ENCODE measurements at regions not wholly inside any gene's neighbourhood (a gene's known extent, or its start where the extent isn't known, plus 50 kb on each side); places are given as distances from the start of the nearest gene placed in this dataset.
"Not testable (repeated sequence)": the region's sequence is repeated elsewhere in the genome, so short reads cannot be mapped to it uniquely, and the experiment has no call there.

DNA sequence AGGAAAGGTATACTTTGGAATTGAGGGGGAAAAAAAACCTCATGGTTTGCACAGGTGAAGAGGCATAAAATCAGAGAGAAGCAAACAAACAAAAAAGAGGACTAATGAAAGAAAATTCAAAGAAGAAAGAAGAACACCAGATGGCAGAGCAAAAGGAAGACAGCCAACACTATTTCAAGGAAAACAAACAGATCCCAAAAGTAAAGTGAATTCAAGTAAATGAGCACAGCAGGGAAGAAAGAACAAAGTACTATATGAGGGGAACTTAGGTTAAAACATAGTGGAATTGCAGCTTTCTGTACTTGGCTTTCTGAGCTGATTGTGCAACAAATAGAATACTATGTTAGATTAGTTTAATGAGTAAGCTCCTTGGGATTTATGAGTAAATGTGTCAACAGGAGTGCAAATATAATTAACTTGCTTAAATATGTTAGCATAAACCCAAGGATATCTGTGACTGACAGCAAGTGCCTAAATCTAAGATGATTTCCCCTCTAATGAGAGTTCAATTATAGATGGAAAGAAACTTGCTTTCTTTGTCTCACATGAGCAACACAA, 404.6 kb upstream of the CNTN5 start:
- DNase-seq: no peak

DNA sequence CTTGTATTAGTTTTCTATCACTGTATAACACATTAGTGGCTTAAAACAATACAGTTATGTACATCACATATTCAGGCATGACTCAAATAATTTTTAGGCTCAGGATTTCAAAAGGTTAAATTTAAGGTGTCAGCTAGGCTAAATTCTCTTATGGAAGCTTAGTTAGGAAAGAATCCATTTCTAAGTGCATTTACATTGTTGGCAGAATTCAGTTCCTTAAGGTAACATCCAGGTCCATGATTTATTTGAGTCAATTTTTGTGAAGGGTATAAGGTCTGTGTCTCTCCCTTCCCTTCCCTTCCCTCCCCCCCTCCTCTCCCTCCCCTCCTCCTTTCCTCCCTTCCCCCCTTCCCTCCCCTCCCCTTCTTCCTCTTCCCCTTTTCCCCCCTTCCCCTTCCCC, 399.0 kb upstream of the CNTN5 start:
- no peak for DNase-seq

DNA sequence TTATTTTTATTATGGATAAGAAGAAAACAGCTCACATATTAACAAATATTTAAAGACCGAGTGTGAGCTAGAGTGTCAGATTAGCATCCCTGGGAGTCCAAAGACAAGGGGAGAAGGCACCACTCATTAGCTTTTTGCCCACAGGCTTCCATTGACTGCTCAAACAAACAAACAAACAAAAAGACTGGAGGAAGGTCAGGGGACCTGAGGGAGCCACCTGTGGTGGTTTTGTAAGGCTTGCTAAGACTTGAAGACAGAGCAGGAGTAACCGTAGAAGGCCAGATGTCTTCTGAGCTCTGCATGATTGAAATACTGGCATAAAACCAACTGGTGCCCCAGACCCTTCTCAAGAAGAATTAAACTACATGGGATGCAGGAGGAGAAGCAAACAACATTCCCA, 395.2 kb upstream of the CNTN5 start:
- DNase-seq: no peak

DNA sequence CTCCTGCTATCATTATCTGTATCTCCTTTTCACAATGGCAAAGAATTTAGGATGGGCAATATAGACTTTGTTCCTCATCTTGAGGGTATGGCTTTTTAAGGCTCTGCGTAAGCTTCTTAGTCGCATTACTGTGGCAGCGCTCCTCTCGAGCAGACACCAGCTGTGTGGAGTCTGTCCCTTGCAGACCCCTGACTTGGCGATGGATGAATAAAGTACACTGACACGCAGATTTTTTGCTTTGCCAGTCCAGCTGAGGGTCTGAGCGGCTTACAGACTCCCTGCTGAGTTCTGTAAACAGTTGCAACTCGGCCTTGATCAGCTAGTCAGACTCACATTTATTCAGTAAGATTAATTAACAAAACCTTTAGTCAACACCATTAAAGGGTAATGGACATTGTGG, 390.0 kb upstream of the CNTN5 start:
- no peak for DNase-seq

DNA sequence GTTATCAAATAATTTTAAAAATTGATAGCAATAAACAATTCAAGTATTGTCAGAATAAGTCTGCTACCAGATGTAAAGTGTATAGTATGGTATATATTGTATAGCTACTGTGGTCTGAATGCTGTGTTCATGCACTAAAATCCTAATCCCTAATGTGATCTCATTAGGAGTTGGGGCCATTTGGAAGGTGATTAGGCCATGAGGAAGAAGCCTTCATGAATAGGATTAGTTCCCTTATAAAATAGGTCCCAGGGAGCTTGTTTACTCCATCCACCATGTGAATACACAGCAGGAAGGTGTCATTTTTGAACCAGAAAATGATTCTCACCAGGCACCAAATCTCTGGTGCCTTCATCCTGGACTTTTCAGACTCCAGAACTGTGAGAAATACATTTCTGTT, 363.0 kb upstream of the CNTN5 start:
- no peak for DNase-seq

DNA sequence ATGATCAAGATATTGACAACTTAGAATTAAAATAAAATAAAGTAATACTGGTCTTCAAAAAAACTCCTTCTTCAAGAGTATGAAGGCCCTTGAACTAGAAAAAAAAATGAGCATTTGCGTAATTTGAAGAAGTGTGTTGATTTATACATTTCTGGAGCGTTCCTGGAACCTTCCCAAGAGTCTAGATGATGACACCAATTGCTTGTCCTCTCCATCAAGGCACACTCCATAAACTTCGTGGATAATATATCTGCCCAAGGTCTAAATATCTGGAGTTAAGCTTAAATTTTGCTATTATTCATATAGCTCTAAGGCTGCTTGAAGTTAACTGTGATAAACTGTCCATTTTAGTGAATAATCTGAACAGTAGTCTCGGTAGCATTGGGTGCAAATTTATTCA, 361.3 kb upstream of the CNTN5 start:
- no peak for DNase-seq

DNA sequence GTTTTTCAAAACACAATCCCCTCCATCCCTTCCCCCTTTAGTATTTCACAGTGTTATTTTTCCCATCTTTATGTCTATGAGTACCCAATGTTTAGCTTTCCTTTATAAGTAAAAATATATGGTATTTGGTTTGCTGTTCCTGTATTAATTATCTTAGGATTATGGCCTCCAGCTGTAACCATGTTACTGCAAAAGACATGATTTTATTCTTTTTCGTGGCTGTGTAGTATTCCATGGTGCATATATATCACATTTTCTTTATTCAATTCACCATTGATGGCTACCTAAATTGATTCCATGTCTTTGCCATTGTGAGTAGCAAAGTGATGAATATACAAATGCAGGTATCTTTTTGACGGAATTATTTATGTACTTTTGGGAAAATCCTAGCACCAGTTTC, 346.4 kb upstream of the CNTN5 start:
- no peak for DNase-seq

DNA sequence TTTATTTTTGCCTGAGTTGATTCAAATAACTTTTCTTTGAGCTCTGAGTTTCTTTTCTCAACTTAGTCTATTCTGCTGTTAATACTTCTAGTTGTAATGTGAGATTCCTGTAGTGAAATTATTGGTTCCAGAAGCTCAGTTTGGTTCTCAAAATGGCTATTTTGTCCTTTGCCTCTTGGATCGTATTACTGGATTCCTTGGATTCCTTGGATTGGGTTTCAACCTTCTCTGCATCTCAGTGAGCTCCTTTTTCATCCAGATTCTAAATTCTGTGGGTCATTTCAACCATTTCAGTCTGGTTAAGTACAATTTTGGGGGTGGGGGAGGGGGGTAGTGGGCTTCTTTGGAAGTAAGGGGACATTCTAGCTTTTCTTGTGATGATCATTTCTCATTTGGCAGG, 341.1 kb upstream of the CNTN5 start:
- no peak for DNase-seq

DNA sequence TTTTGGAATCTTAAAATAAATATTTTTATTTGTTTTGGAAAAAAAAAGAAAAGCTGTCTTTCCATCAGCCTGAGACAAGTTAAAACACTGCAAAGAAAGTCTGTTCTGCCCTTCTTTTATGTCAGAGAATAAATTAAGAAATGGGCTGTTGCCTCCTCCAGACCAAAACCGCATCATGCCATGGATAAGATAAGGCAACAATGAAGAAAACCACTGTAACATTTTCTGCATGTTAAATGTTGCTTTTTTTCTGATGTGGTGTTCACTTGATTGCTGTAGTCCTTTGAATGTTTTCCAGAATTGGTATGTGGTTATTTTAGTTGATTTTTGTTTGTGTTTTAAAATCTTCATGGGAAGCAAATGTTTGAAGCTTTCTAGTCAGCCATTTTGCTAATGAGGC, 319.2 kb upstream of the CNTN5 start:
- DNase-seq: no peak

DNA sequence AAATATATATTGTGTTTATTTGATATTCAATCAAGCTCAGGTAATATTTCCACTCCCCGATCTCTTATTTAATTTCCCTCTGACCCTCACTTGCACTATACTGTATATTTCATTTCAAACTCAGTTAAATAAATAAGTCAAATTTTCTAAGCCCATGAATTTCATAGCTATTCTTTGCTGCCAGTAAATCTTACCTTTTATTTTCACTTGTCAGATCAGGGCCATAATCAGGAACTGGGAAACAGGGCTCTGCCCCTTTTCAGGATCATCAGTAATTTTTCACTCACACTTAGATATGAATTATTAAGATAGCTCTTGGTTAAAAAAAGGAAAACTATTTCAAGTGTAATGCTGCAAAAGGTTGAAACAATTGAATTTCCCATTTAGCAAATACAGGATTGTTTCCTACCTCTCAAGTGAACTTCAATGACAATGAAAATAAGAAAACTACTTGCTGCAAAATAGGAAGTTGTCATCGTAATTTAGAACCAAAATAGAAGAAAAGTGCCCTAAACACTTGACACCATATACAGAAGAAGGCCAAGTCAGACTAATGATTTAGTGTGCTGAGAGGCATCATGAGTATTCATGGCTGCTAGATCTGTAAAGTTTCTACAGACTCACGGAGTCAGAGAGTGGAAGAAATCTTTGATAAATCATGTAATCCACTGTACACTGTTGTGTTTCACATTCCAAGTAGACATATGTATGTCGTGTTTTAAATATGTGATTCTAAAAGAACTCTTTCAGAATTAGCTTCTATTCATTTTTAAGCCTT, 316.8 kb upstream of the CNTN5 start:
- no peak for DNase-seq

DNA sequence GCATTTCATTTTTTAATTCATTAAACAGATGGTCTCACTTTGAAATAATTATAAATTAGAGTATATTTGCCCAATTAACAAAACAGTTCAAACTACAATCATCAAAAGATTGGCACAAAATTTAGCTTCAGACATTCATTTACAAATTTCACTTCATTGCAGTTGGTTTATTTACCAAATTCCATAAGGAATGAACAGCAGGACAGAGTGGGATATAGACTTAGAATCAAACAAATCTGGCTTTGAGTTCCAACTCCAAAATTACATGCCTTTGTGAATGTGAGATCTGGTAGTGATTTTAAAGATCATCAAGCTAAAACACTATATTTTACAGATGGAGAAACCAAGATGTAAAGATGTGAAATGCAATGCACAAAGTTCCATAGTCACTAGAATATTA, 310.7 kb upstream of the CNTN5 start:
- DNase-seq: no peak

DNA sequence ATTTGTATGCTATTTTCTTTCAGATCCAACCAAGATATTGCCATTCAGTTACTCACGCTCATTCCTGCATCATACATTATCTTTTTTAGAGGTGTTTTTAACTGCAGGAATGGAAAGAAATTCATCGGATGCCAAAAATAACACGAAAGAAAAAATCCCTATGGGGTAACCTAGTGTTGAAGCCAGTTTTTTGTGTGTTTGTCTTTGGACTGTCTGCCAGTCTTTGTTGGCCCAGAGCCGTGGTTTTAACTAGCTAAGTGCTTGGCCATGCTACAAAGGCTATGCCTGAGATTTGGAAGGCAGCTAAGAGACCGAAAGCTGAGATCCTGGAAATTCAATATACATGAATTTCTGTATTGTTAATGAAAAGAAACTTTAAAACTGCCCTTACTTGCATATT, 309.8 kb upstream of the CNTN5 start:
- DNase-seq: no peak

DNA sequence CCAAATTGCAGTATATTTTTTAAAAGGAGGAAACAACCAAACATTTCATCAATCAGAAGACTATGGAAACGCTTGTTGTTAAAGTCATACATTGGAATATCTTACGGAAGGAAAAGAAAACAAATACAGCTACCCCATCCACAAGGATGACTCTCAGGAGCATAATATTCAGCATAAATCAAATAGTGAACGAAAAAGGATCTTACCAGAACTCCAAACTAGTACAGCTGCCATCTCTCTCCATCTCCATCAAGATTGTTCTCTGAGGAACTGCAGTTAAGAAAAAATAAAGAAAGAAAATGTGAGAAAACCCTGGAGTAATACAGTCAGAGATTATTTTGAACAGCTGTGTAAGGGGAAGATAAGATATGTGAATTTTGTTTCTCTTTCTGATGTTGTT, 299.8 kb upstream of the CNTN5 start:
- DNase-seq: no peak

DNA sequence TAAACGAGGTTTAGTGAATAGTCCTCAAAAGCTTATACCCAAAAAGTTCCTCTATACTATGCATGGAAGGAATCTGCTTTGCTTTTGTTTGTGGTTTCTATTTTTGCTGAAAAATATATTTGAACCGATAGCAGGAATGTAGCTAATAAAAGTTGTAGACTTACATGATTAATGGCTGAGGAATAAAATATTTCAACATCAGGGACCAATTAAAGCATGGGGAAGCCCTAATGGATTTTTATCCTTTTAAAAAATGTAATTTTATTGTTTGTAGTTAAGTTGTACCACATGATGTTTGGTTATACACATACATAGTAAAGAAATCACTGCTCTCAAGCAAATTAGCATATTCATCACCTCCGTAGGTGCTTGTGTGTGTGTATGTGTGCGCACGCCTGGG, 295.3 kb upstream of the CNTN5 start:
- no peak for DNase-seq

DNA sequence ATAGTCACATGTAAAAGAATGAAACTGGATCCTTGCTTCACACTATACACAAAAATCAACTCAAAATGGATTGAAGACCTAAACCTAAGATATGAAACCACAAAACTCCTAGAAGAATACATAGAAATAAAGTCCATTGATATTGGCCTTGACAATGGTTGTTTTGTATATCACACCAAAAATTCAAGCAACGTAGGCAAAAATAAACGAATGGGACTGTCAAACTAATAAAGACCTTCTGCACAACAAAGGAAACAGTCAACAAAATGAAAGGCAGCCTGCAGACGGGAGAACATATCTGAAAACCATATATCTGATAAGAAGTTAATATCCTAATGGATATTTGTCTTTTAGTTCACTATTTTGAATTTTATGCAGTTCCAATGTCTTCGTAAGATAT, 292.3 kb upstream of the CNTN5 start:
- no peak for DNase-seq

DNA sequence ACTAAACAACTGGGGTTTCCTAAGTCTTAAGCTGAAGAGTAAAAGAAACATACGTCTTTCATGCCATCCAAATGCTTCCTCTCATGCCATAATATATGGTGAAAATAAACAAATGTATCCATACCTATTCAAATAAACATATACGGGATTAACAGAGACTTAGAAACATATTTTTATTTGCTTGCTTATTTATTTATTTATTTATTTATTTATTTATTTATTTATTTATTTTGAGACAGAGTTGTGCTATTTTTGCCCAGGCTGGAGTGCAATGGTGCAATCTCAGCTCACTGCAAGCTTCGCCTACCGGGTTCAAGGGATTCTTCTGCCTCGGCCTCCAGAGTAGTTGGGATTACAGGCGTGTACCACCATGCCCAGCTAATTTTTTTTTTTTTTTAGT, 291.6 kb upstream of the CNTN5 start:
- no peak for DNase-seq

DNA sequence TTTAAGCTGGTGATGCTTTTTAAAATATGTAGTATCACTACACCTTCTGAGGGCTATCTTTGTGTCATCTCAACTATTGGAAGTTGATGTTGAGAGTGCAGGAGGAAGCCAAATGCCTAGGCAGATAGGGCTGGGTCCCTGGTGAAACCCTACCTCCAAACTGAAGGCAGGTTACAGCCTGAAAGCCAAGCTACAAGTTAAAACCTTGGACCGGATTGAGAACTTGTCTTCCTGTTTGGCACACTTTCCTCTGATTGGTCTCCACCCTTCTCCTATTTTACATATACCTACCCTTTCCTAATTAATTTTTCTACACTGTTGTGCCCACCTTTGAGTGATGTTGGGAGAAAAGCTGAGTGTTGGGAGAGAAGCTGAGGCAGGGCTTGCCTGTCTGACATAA, 287.8 kb upstream of the CNTN5 start:
- no peak for DNase-seq

DNA sequence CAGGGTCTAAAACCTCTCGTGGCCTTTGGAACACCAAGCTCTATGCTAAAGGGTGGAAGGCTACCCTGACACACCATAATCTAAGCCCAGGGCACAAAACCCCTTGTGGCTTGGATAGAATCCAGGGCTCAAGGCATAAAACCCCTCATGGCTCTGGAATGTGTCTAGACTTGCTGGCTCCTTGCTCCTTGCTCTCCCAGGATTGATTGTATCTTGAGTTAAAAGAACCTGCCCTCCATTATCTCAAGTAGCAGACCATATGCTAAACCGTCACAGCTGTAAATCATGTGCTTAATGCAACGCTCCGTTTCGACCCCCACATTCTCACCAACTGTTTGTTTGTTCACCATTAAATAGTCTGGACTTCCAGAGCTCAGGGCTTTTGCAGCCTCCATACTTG, 287.4 kb upstream of the CNTN5 start:
- not testable (repeated sequence) for DNase-seq

DNA sequence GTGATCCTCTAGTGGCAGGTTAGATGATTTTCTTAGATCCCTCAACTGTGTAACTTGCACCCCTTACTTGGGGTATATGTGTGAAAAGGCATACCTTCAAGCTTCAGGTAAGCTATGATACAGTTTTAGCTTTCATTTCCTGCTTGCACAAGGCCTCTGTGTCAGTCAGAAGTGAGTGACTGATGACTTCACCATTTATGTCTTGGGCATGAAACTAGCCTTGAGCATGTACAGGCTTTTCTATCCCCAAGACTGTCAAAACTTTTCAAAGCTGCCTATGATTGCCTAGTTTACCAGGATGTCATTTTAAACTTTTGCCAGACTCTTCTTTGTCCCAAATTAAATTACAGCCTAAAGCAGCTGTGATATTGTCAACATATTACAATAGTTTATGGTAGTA, 286.1 kb upstream of the CNTN5 start:
- DNase-seq: no peak

DNA sequence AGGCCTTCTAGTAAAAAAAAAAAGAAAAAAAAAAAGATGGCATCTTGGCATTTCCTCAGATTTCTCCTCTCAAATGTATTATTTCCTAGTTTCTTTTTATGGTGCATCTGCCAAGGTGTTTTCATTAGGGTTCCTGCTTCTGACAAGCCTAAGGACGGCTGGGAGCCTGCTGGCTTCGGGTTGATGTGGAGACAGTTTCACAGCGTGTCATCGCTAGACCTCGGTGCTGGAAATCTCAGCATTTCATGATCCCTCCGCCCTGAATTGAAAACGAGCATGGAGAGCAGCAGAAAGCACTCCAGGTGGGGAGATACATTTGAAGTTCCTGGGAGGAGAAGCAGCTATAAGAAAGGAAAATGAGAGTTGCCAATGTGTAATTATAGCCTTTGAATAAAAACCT, 283.9 kb upstream of the CNTN5 start:
- DNase-seq: no peak

DNA sequence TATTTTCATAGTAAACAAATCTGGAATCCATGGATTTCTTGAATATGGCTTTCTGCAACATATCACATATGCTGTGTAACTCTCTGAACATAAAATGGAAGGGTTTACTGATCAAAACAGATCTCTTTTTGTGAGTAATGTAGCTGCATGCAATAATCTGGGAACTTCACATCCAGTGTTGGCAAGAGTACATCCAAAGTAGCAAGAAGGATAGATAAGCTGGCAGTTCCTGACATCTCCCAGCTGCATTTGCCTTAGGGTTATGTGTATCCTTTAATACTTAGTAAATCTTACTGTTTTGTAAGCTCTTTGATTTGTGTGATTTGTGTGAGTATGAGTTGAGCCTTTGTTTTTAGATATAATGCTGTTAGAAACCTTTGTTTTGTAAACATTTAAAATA, 280.4 kb upstream of the CNTN5 start:
- DNase-seq: no peak

DNA sequence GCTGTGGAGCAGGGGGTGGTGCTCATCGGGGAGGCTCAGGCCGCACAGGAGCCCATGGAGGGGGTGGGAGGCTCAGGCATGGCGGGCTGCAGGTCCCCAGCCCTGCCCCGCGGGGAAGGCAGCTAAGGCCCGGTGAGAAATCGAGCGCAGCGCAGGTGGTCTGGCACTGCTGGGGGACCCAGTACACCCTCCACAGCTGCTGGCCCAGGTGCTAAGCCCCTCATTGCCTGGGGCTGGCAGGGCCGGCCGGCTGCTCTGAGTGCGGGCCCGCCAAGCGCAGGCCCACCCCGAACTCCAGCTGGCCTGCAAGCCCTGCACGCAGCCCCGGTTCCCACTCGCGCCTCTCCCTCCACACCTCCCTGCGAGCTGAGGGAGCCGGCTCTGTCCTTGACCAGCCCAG, 257.3 kb upstream of the CNTN5 start:
- DNase-seq: not testable (repeated sequence)

DNA sequence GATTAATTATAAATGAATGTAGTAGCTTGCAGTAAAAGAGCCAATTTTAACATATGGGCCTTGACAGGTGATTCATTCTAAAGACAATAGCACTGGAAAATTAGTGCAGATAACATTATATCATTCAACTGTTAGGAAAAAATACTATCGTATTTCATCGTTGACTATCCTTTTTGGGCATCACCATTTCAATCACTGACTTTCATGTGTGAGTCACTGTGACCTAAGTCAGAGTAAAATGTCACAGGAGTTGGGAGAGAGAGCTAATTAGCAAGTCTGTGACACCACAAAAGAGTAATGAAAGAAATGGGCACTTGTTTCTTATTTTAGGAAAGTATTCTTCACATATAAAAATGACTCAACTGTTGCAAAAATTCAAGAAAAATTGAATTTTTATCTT, 253.8 kb upstream of the CNTN5 start:
- no peak for DNase-seq

DNA sequence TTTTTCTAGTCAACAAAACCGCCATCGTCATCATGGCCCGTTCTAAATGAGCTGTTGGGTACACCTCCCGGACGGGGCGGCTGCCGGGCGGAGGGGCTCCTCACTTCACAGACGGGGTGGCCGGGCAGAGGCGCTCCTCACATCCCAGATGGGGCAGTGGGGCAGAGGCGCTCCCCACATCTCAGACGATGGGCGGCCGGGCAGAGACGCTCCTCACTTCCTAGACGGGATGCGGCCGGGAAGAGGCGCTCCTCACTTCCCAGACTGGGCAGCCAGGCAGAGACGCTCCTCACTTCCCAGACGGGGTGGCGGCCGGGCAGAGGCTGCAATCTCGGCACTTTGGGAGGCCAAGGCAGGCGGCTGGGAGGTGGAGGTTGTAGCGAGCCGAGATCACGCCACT, 250.7 kb upstream of the CNTN5 start:
- not testable (repeated sequence) for DNase-seq

DNA sequence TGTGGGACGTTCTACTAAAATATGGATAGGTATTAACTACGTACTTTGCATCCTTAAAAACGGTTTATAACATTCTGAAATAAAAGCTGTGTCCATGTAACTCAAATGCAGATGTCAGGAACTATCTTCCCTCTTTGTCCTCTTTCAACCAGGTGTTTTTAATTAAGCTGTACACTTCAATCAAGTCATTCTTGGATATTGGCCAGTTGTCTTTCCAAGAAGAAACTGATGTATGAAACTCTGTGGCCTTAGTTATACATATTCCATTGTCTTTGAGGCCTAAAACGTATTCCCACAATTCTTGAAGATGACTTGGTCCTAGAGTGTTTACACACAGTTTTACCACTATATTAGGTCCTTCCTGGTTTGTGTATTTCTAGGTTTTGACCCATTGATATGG, 249.0 kb upstream of the CNTN5 start:
- no peak for DNase-seq
